ENCODE measurements at regions not wholly inside any gene's neighbourhood (a gene's known extent, or its start where the extent isn't known, plus 50 kb on each side); places are given as distances from the start of the nearest gene placed in this dataset.

GRCh38 chr3:193808317-193808716 lies 215.3 kb downstream of the OPA1 start:
- H3K27ac ChIP-seq (ENCODE audit: low read depth in 1 of 2, low read length in 2 of 2), result no peak overlapping the region
- H3K36me3 ChIP-seq (ENCODE audit: control insufficient read depth in 4 of 4, insufficient read depth in 3 of 4, low read depth in 1 of 4, low read length in 3 of 4), result no peaks in the 10 kb centered on the region
- 92% methylated on average over 8 of the region's 8 CpGs for WGBS
- no peak for TF ChIP-seq EGR1 (IDR thresholded peaks at IDR 0.05; ENCODE audit: low read depth in 2 of 2)
- no peak for TF ChIP-seq HNF4A (conservative IDR thresholded peaks at IDR 0.05)
- TF ChIP-seq YY1 (IDR thresholded peaks at IDR 0.05), result no peak
- no peak for TF ChIP-seq MAX (IDR thresholded peaks at IDR 0.05)
- no peak for TF ChIP-seq CTCF (IDR thresholded peaks at IDR 0.05; ENCODE audit: low read depth, low read length, missing input control)
- TF ChIP-seq HNF4G (IDR thresholded peaks at IDR 0.05), result no peak
- no peak for TF ChIP-seq SP1 (IDR thresholded peaks at IDR 0.05)
- TF ChIP-seq FOXA2 (IDR thresholded peaks at IDR 0.05), result no peak
- TF ChIP-seq ATF3 (IDR thresholded peaks at IDR 0.05), result no peak
- no peak for TF ChIP-seq FOXA1 (IDR thresholded peaks at IDR 0.05)
- TF ChIP-seq RXRA (IDR thresholded peaks at IDR 0.05), result no peak
- no peak for TF ChIP-seq TAF1 (conservative IDR thresholded peaks at IDR 0.05)
- no peak for TF ChIP-seq NR2F2 (IDR thresholded peaks at IDR 0.05)
- no peak for TF ChIP-seq REST (IDR thresholded peaks at IDR 0.05)
- H3K9me3 ChIP-seq (ENCODE audit: control insufficient read depth in 4 of 4, low read length in 3 of 4), result no peaks in the 10 kb centered on the region
- H3K4me3 ChIP-seq (ENCODE audit: low read depth in 1 of 3, low read length in 3 of 3), result no peak overlapping the region
- H3K27me3 ChIP-seq (ENCODE audit: control insufficient read depth in 4 of 4, insufficient read depth in 4 of 4, low read length in 3 of 4), result no peaks in the 10 kb centered on the region
- no peak overlapping the region for H3K9ac ChIP-seq (ENCODE audit: low read depth in 1 of 2, low read length in 2 of 2)
- no peaks in the 10 kb centered on the region for H3K4me1 ChIP-seq (ENCODE audit: control insufficient read depth in 4 of 4, insufficient read depth in 4 of 4, low read length in 3 of 4)
- DNase-seq (ENCODE audit: low spot score), result no peak

GRCh38 chr3:193809106-193809505 lies 216.1 kb downstream of the OPA1 start:
- H3K4me3 ChIP-seq (ENCODE audit: low read depth in 1 of 3, low read length in 3 of 3), result no peak overlapping the region
- no peak for DNase-seq (ENCODE audit: low spot score)
- no peak for TF ChIP-seq MAX (IDR thresholded peaks at IDR 0.05)
- no peak for TF ChIP-seq REST (IDR thresholded peaks at IDR 0.05)
- no peak for TF ChIP-seq CTCF (IDR thresholded peaks at IDR 0.05; ENCODE audit: low read depth, low read length, missing input control)
- no peak for TF ChIP-seq HNF4G (IDR thresholded peaks at IDR 0.05)
- no peak for TF ChIP-seq RXRA (IDR thresholded peaks at IDR 0.05)
- TF ChIP-seq TAF1 (conservative IDR thresholded peaks at IDR 0.05), result no peak
- no peaks in the 10 kb centered on the region for H3K4me1 ChIP-seq (ENCODE audit: control insufficient read depth in 4 of 4, insufficient read depth in 4 of 4, low read length in 3 of 4)
- WGBS, result 88% methylated on average over 2 of the region's 2 CpGs
- H3K27me3 ChIP-seq (ENCODE audit: control insufficient read depth in 4 of 4, insufficient read depth in 4 of 4, low read length in 3 of 4), result no peaks in the 10 kb centered on the region
- H3K27ac ChIP-seq (ENCODE audit: low read depth in 1 of 2, low read length in 2 of 2), result no peak overlapping the region
- H3K36me3 ChIP-seq (ENCODE audit: control insufficient read depth in 4 of 4, insufficient read depth in 3 of 4, low read depth in 1 of 4, low read length in 3 of 4), result no peaks in the 10 kb centered on the region
- no peak overlapping the region for H3K9ac ChIP-seq (ENCODE audit: low read depth in 1 of 2, low read length in 2 of 2)
- no peaks in the 10 kb centered on the region for H3K9me3 ChIP-seq (ENCODE audit: control insufficient read depth in 4 of 4, low read length in 3 of 4)

Measured in liver (tissue), 8 donors.